HG03066 (cell line): ENCODE measurements at regions not wholly inside any gene's neighbourhood (a gene's known extent, or its start where the extent isn't known, plus 50 kb on each side); places are given as distances from the start of the nearest gene placed in this dataset.

Experiments
- ATAC-seq: cut with Tn5 transposase; IDR thresholded peaks from one replicate; pipeline ENCODE4 v1.9.1; 2021; ENCODE audit warnings: low read depth; ENCODE audit not compliant: unreplicated experiment

DNA sequence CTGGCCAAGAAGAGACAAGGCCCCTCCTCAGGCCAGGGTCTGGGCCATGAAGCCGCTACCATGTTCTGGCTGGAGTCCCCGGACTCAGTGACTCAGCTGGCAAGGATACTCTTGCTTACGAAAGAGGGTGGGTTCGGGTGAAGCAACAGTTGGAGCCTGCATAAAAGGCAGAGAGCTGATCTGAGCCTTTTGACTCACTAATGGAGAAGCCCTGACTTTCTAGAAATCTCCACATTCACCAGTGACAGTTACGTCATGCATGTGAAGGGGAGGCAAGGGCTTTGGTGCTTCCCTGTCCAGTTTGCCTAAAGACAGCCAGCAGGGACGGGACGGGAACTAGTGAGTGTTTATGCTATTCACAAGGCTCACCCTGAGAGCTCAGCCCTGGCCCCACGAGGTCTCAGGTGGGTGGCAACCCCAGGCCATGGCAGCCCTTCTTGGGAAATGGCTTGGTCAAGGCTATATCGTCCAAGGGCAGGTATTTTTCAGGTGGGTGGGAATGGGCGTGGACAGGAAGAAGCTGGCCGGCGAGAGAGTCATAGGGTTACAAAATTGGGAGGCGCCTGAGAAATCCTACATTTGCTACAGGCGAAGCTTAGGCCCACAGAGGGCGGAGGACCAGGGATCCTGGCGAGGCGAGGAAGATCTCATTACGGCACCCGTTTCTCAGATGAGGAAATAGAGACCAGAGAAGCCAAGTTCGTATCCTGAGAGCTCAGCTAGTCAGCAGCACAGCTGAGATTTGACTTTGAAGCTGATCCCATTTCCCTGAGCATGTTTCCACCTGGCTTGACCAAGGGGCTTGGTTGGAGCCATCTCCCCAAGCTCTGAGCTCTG, 314.6 kb downstream of the BCL11B start:
- no peak for ATAC-seq

DNA sequence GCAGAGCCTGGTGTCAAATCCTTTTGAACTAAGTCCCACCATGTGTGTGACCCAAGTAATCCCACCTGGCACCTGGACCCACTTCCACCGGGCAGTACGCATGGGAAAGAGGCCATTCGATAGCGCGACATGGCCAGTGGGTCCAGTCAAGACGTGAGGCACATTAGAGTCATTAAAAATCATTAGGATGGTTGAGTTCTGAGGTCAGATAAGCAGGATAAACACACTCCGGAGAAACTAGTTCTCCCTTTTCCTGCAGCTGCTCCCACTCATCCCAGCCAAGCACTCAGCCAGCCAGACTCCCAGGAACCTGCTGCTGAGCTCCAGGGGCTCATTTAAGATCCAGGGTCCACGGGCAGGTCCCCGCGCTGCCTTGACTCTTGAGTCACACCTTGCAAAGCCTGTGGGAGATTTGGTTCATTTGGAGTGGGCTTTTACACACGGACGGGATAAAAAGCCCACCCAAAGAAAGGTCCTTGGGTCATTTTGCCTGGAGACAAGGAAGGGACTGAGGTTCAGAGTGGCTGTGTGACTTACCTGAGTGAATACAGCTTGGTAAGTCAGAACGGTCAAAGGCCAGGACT, 313.9 kb downstream of the BCL11B start:
- no peak for ATAC-seq

DNA sequence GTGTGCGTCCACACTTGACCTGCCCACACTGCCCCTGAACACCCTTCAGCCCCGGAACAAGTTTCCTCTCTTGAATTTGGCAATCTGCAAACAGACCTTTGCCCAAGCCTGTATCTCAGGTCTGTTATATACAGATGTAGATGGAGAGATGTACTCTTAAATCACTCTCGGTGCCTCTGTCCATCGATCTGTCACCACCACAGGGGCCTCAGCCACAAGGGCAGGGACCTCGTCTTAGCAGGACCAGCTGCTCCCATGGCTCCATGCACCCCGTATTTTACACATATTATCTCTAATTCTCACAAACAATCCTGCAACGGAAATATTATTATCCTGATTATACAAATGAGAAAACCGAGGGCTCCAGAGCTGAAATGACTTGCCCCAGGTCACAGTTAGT, 313.4 kb downstream of the BCL11B start:
- ATAC-seq: no peak

DNA sequence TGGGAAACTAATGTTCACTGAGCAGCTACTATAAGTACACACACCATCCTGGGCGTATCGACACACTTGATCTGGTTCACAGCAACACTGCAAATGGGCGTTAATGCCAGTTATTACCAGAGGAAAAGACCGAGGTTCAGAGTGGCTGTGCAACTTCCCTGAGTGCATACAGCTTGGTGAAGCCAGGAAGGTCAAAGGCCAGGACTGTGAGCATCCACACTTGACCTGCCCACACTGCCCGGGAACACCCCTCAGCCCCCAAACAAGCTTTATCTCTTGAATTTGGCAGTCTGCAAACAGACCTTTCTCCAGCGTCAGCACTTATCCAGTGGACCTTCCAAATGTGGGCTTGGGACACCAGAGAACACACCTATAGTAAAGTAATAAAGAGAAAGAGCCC, 312.6 kb downstream of the BCL11B start:
- no peak for ATAC-seq

DNA sequence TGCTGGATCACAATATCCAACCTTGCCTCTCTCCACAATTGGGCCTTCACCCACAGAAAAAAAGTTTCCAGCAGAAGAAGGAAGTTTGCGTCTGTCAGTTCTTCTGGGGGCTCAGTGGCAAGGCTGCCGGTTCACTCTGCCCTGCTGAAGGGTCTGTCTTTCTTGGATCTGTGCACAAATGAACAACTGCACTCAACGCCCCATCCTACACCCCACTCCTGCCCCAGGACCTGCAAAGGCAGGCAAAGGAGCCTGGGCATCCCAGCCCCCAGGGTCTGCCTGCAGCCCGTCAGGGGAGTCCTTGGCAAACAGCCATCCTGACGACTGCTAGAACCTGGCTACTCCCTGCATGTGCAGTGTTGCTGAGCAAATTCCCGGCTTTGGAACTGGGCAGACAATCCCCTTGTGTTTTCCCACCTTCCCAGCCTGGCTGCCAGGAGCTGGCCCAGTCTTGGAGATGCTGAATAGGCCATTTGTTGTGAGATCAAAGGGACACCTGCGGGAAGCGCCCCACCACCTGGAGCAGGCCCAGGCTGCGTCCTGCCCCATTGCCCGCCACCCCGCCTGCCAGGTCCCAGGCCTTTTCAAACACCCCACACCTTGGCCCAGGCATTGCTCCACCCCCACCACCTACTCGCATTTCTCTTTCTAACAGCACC, 311.9 kb downstream of the BCL11B start:
- no peak for ATAC-seq

DNA sequence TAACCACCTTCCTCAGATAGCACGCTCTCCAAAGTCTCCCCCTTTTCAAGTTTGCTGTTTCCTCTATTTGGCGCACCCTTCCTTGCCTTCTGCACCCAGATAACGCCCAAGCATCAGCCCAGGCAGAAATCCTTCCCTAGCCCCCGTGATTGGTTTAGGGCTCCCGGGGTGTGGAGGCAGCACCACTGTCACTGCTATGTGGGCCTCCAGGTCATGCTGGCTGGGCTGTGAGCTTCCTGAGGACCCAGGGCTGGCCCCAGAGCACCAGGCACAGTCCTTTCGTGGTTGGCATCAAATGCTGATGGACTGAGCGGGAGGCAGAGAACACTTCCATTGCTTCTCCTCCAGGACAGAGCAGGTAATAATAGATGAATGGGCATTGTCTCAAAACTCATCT, 311.4 kb downstream of the BCL11B start:
- ATAC-seq: no peak

DNA sequence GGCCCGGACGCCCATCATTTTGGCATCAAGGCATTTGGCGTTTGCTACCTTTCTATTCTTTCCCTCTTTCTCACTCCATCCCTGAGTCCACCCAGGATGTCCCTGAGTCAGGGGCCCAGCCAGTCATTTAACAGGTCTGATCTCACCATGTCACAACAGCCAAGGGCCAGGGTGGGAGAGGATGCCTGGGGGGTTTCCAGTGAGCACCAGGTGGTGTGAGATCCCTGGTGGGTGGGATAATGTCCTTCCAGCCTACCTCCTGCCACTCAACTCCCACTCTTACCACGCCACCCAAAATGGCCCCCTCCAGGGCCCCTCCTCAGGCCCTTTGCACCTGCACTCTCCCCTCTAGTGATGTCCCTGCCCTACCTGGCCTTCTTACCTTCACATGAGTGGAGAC, 310.8 kb downstream of the BCL11B start:
- no peak for ATAC-seq

DNA sequence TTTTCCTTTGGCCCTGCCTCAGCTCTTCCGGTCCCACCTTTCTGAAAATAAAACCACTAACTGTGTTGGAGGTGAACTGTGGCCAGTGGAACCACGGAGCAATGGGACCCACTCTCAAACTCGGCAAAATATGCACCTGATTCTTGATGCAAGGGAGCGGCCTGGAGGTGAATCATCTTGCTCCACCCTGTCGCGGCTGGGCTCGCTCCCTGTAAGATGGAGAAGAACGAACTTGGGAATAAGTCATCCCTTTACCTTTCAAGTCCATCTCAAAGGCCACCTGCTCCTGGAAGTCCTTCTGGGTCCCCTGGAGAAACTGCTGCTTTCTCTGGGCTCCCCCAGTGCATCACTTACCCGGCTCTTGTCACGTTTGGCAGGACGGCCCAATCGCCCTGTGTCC, 309.9 kb downstream of the BCL11B start:
- no peak for ATAC-seq

DNA sequence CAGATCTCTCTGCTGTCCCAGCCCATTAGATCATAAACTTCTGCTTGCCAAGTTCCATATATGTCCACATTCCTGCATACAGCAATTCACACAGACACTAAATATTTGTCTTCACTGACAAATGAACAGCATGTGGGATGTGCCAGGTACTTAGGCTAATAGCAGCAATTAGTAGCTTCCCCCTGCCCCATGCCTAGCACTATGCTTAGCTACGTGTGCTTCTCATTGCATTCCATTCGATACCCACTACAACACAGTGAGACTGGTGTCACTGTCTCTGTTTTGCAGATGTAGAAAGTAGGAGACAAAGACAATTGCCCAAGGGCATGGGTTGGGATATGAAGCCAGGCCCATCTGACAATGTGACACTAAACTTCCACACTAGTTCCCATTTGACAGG, 308.4 kb downstream of the BCL11B start:
- ATAC-seq: no peak

DNA sequence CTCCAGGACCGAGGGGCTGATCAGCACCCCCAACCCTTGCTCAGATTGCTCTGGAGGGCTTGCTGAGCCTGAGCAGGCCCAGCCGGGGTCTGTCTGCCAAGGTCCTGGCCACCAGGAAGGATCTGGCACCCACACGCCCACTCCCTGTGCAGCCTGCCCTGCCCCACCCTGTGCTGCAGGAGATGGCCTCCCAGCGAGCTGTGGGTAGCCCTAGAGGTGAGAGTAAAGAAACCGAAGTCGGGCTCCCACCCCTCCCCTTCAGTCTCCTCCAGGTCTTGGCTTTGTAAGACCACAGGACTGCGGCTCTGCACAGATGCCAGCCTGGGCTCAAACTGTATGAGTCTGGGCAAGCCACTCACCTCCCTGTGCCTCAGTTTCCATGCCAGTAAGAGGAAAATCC, 307.8 kb downstream of the BCL11B start:
- ATAC-seq: no peak

DNA sequence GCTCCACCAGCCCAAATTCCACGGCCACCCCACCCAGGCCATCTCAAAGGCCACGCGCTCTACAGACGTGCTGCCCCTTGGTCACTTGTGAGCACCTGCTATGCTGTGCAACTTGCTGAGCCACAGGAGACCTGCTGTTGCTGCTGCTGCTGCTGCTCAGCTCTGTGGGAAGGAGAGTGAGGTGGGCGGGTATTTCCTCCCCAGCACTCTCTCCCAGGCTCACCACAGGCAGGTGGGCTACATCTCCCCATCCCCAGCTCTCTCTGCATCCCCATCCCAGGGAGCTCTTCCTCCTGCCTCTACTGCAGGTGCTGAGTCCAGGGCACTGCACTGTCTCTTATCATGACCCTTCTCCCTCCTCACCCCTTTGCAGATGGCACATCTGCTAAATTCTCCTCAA, 306.9 kb downstream of the BCL11B start:
- ATAC-seq: no peak

DNA sequence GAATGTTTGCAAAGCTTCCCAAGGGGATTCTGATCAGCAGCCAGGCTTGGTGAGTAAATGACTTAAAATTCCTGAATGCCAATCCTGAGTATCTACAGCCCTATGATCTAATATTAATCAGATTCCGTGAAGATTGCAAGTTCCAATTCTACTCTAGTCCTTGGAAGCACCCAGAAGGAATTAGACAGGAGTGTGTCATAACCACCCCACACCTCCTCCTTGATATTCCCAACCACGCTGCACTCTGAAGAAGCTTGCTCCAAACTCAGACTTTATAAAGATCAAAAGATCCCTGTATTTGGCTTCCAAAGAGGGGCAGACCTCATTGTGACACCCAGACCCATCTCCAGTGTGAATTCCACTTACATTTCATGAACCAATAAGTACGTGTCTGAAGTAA, 306.0 kb downstream of the BCL11B start:
- ATAC-seq: no peak

DNA sequence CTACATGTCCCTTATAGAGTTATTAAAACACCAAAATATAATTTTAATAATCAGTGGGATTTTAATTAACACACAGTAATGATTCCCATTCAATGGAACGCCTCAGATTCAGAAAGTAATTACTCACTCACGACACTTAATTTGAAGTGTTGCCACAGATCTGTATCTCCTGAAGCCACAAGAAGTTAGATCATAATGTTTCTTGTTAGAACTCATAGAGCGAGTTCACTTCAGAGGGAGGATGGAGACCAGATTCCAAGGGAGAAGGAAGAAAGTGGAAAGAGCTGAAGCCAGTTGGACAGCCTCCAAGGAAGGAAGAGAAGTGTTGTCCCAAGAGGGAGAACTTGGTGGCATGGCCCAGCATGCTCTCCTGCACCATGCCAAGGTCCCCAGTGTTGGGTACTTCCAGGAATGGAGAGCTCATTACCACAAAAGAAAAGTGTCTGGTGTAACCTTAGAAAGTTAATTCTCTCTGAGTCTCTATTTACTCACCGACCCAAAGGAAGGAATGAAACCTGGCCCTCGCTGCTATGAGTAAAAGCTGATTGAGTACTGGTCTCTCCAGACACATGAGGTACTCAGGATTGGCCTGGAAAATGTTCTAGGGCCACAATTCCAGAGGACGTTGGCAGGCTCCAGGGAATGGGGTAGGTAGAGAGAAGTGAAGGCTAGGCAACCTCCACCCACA, 305.4 kb downstream of the BCL11B start:
- no peak for ATAC-seq

DNA sequence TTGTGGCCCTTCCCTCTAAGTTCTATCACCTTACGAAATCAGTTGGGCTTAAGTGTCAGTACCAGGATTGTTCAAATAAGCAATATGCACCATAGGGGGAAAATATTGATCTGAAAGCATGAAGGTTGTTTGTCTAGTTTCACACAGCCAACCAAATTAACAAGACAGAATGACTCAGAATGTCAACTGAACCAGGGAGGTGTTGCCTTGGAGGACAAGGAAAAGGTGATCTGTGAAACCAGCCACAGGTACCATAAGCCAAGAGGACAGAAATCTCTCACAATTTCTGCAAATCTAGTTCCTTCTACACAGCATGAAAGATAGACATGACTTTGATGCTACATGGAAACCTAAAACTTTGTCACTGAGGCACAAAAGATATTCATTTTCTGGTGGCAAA, 297.9 kb downstream of the BCL11B start:
- no peak for ATAC-seq

DNA sequence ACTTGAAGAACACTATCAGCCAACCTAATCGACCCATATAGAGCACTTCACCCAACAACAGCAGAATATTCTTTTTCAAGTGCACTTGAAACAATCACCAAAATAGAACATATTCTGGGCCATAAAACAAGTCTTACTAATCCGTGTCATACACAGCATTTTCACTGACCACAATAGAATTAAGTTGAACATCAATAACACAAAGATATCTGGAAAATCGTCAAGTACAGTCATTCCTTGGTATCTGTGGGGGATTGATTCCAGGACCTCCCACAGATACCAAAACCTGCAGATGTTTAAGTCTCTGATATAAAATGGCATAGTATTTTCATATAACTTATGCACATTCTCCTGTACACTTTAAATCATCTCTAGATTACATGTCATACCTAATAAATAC, 295.7 kb downstream of the BCL11B start:
- ATAC-seq: no peak

DNA sequence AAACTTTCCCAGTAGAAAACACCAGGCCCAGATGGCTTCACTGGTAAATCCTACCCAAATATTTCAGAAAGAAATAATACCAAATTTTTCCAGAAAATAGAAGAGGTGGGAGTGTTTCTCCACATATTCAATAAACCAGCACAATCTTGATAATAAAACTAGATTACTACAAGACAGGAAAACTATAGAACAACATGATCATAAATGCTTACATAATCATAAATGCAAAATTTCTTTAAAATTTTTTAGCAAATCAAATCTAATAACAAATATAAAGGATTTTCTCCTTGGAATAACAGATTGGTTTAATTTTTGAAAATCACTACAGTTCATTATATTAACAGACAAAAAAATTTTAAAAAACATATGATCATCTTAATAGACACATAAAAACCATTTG, 294.5 kb downstream of the BCL11B start:
- no peak for ATAC-seq

DNA sequence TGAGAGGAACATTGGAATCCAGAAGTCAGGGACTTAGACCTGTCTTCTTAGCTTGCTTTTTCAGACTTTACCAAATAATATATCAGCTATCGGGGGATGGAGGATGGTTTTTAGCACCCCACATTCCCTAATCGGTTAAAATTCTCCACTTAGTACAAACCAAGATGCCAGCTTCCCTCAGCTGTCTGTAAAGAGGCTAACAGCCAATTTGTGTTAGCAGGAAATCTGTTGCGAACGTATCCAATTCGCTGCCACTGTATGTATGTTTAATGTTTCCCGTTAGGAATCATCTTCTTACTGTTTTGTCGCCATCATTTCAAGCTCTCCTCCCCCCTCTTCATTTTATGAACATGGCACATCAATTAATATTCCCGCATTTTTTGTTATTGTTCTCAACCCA, 289.0 kb downstream of the BCL11B start:
- ATAC-seq: no peak

DNA sequence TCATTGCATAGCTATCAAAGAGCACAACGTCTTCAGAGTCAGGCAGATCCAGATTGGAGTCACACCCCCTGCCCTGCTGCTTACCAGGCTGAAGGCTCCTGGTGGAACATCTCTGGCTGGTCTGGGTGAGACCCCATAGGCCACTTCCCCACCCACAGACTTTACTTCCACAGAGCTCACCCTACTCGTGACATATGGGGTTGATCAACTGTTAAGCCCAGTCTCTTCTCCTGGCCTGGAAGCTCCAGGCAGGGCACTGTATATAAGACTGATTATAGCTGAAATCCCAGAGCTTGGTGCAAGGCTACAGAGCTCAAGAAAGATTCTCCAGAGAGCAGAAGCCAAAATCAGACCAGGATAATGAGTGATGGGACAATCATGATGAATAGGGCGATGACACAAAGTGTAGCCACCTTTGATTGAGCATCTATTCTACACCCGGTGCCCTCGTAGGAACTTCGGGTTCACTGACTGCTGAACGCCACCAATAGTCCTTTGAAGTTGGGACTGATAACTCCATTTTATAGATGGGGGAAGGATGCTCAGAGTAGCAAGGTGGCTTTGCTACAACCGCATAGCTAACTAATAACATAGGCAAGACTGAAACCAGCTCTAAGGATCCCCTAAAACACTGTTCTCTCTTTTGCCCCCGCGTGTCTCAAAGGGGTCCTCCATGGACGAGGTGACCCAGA, 287.8 kb downstream of the BCL11B start:
- ATAC-seq: no peak

DNA sequence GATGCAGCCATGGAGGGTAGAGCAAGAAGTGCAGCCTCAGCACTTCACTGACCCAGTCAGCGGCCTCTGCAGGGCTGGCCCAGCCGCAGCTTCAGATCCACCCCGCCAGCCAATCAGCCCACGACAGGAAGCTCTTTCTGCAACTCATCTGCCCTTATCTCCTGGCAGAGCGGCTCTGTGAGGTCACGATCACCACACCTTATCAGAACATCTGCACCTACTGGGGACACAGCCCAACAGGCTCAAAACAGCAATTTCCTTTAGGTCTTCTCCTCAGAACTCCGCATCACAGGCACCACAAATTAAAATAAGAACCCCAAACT, 287.3 kb downstream of the BCL11B start:
- no peak for ATAC-seq

DNA sequence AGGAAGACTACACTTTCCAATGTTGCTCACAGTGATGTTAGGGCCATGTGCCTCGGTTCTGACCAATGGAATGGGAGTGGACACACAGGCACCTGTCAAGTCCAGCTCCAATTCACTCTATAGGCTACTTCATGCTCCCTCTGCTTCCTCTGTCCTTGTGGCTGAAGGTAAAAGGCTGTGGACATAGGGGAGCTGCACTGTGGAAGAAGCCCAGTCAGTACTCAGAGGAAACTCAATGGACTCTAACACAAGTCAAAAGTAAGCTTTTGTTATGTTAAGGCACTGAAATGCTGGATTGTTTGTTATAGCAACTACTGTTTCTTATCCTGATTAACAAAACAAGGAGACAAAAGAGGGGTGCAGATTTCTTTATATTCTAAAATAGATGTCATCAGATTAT, 278.2 kb downstream of the BCL11B start:
- ATAC-seq: no peak

DNA sequence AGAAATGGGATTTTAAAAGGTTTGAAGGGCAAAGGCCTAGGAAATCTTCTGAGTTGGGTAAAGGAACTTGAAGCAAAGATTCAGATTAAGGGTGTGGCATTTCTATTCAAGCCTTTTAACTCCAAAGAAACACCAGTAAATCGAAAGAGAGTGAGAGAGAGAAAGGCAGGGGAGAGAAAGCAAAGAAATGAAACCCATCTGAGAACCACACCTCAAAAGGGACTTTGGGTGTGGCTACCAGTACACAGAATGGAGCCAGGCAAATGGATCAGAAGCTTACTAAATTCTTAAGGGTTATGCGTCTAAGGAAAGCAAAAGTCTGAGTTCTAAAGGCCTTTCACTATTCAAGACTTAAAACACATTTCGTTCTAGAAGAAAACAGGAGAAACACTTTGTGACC, 277.4 kb downstream of the BCL11B start:
- ATAC-seq: no peak
